ENCODE measurements at regions not wholly inside any gene's neighbourhood (a gene's known extent, or its start where the extent isn't known, plus 50 kb on each side); places are given as distances from the start of the nearest gene placed in this dataset.
"Not testable (repeated sequence)": the region's sequence is repeated elsewhere in the genome, so short reads cannot be mapped to it uniquely, and the experiment has no call there.

GRCh38 chr2:212858496-212858895 is 292.9 kb downstream of the IKZF2 start:
- DNase-seq: no peak

- DNase-seq: no peak
Observed at GRCh38 chr2:212854771-212855170, 296.6 kb downstream of the IKZF2 start.

- no peak for DNase-seq
Observed at GRCh38 chr2:212854116-212854515, 297.3 kb downstream of the IKZF2 start.

- no peak for DNase-seq
Observed at GRCh38 chr2:212845941-212846340, 305.5 kb downstream of the IKZF2 start.

GRCh38 chr2:212843409-212844199 is 305.0 kb upstream of the ERBB4 start:
- DNase-seq: peak; percentile 2

GRCh38 chr2:212842544-212843185 is 304.1 kb upstream of the ERBB4 start:
- no peak for DNase-seq

GRCh38 chr2:212841460-212841859 is 302.9 kb upstream of the ERBB4 start:
- no peak for DNase-seq

GRCh38 chr2:212832211-212833195 is 293.9 kb upstream of the ERBB4 start:
- no peak for DNase-seq

GRCh38 chr2:212831671-212832199 is 293.1 kb upstream of the ERBB4 start:
- DNase-seq: no peak

GRCh38 chr2:212816267-212816666 is 277.7 kb upstream of the ERBB4 start:
- DNase-seq: no peak

GRCh38 chr2:212815453-212815852 is 276.9 kb upstream of the ERBB4 start:
- peak; percentile 7 for DNase-seq

GRCh38 chr2:212814941-212815340 is 276.3 kb upstream of the ERBB4 start:
- DNase-seq: no peak

- DNase-seq: no peak
Observed at GRCh38 chr2:212811921-212812320, 273.3 kb upstream of the ERBB4 start.

GRCh38 chr2:212811036-212811805 is 272.6 kb upstream of the ERBB4 start:
- peak; percentile 20 for DNase-seq

- DNase-seq: no peak
Observed at GRCh38 chr2:212797484-212798205, 259.0 kb upstream of the ERBB4 start.

GRCh38 chr2:212794471-212794870 is 255.9 kb upstream of the ERBB4 start:
- DNase-seq: no peak

GRCh38 chr2:212791569-212791968 is 253.0 kb upstream of the ERBB4 start:
- DNase-seq: no peak

- not testable (repeated sequence) for DNase-seq
Observed at GRCh38 chr2:212786088-212786487, 247.5 kb upstream of the ERBB4 start.

GRCh38 chr2:212777020-212777491 is 238.5 kb upstream of the ERBB4 start:
- peak; percentile 45 for DNase-seq

- no peak for DNase-seq
Observed at GRCh38 chr2:212773808-212774339, 235.3 kb upstream of the ERBB4 start.

GRCh38 chr2:212770240-212770639 is 231.6 kb upstream of the ERBB4 start:
- no peak for DNase-seq

All from hematopoietic multipotent progenitor cell treated with erythropoietin and hydrocortisone succinate and interleukin-3 and kit ligand, for 8 days (in vitro differentiated cells).